ENCODE measurements at regions not wholly inside any gene's neighbourhood (a gene's known extent, or its start where the extent isn't known, plus 50 kb on each side); places are given as distances from the start of the nearest gene placed in this dataset.
A peak's percentile ranks its signal among the peaks of the same experiment; 100 is the strongest.

DNA sequence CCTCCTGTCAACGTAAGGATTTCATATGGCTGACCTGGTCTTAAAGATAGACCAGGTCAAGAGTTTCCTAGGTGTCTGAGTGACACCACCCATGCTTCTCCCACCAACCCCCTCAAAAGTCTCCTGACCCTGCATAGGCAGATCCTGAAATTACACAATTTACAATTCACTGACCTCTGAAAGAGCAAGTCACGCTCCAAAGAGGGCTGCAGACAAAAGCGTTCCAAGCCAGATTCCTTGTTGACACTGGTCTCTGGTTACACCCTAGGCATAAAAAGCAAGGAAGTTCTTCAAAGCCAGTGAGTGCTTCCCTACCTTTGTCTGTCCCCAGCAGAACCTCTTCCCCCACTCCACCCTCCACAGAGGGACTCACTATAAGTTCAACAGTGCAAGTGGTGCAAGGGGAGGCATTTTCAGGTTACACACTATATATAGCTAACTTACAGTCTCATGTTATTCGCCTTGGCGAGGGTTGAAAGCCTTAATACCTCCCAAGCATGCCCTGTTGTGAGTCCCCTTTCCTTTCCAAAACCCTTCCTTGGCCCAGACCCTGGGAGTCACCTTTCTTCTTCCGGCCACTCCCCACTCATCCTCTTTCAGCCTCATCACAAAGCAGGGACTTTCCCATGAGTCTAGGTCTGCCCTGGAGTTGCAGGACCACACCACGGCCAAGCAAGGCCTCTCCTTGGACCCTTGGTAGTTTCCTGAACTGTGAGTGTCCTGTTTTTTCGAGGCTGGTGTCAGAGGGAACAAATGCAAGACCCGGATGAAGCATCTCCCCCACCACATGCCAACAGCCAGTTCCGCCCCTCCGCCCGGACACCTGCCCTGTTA, 58.0 kb upstream of the KLF3 start:
- intact Hi-C loops (cut with DNase I) = loop anchor here in 1 of 10 donors (10.0 kb wide), 1 partner anchor 291 kb away; no protein-coding TSS in a partner anchor
- DNase-seq (no peak), ATAC-seq (peak in 1 of 8 donors; percentile 17)
- TF ChIP-seq, protein P1, sequence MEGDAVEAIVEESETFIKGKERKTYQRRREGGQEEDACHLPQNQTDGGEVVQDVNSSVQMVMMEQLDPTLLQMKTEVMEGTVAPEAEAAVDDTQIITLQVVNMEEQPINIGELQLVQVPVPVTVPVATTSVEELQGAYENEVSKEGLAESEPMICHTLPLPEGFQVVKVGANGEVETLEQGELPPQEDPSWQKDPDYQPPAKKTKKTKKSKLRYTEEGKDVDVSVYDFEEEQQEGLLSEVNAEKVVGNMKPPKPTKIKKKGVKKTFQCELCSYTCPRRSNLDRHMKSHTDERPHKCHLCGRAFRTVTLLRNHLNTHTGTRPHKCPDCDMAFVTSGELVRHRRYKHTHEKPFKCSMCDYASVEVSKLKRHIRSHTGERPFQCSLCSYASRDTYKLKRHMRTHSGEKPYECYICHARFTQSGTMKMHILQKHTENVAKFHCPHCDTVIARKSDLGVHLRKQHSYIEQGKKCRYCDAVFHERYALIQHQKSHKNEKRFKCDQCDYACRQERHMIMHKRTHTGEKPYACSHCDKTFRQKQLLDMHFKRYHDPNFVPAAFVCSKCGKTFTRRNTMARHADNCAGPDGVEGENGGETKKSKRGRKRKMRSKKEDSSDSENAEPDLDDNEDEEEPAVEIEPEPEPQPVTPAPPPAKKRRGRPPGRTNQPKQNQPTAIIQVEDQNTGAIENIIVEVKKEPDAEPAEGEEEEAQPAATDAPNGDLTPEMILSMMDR (IDR thresholded peaks at IDR 0.05) = no peak
- H3K27me3 ChIP-seq = no peaks in the 10 kb centered on the region
- no peak overlapping the region for H3K4me3 ChIP-seq
- no peaks in the 10 kb centered on the region for H3K9me3 ChIP-seq
- peaks cover 0 to 23% (median 0%) of the 10 kb centered on the region in 9 donors for H3K4me1 ChIP-seq
- 75 to 80% methylated on average over 12 of the region's 12 CpGs for WGBS, 2 donors
- H3K27ac ChIP-seq = no peak overlapping the region
- H3K36me3 ChIP-seq = no peaks in the 10 kb centered on the region

DNA sequence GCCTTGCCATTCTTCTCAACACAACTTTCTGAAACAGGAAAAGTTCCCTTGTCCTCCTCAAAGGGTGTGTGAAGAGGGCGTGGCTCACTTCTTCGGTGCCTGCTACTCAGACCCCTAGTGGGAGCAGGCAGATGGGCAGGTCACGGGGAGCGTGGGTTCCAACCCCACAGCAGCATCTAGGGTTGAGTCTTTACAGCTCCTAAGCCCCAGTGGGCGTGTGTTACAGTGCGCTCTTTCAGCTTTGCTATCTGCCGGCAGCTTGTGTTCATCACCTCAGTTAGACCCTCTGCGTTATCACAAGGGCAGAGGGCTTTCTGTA, 57.5 kb upstream of the KLF3 start:
- Histone ChIP-seq H3K4me3 (no peak overlapping the region), H3K27ac (no peak overlapping the region), H3K9me3 (no peaks in the 10 kb centered on the region), H3K4me1 (peaks cover 0 to 24% (median 0%) of the 10 kb centered on the region in 9 donors), H3K36me3 (no peaks in the 10 kb centered on the region), H3K27me3 (no peaks in the 10 kb centered on the region)
- intact Hi-C loops (cut with DNase I) = loop anchor here in 1 of 10 donors (10.0 kb wide), 1 partner anchor 292 kb away; no protein-coding TSS in a partner anchor
- WGBS, 2 donors = 89 to 90% methylated on average over 8 of the region's 8 CpGs
- TF ChIP-seq, protein P1 (IDR thresholded peaks at IDR 0.05) = no peak
- DNase-seq = no peak
- peak in 1 of 8 donors; percentile 67 for ATAC-seq

DNA sequence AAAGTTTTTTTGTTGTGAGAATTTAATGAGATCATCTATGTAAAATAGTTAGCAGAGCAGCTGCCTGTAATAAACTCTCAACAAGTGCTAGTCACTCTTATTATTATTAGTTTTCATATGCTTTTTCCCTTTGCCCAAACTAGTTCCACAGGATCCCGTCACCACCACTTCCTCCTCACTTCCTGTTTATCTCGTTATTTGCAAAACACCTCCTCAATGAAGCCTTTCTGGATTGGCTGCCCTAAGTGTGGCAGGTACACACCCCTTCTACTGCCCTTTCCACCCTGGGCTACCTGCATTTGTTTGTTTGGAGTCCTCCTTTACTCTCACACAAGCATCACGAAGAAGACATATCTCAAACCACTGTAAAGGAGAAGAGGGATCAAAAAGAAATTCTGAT, 54.4 kb upstream of the KLF3 start:
- WGBS, 2 donors = 68 to 88% methylated on average over 3 of the region's 3 CpGs
- H3K27ac ChIP-seq = no peak overlapping the region
- DNase-seq (no peak), ATAC-seq (no peak)
- H3K4me3 ChIP-seq = no peak overlapping the region
- intact Hi-C loops (cut with DNase I) = loop anchor here in 1 of 10 donors (10.0 kb wide), 1 partner anchor 295 kb away; no protein-coding TSS in a partner anchor
- H3K36me3 ChIP-seq = no peaks in the 10 kb centered on the region
- peaks cover 0 to 55% (median 5%) of the 10 kb centered on the region in 9 donors for H3K4me1 ChIP-seq
- TF ChIP-seq, protein P1 (IDR thresholded peaks at IDR 0.05) = no peak
- H3K27me3 ChIP-seq = no peaks in the 10 kb centered on the region
- no peaks in the 10 kb centered on the region for H3K9me3 ChIP-seq

DNA sequence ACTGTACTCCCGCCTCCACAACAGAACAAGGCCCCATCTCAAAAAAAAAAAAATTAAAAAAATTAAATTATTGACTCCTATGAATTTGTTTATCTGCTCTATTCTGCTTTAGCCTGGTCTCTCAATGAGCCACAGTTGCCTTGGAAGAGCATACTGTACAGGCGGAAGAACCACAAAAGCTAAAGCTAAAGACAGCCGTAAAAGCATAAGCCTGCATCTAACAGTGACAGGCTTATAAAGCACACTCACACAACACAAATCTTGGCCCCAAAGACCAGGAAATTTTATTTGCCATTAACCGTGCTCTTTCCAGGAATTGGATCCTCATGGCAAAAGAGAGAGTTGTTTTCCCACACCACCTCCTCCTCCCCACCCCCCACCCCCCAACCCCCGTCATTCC, 53.5 kb upstream of the KLF3 start:
- Histone ChIP-seq H3K4me1 (peaks cover 0 to 60% (median 5%) of the 10 kb centered on the region in 9 donors), H3K36me3 (no peaks in the 10 kb centered on the region), H3K27me3 (no peaks in the 10 kb centered on the region), H3K27ac (peak overlapping the region in 2 of 10 donors; percentile 15 to 71), H3K9me3 (no peaks in the 10 kb centered on the region), H3K4me3 (no peak overlapping the region)
- TF ChIP-seq, protein P1 (IDR thresholded peaks at IDR 0.05) = no peak
- intact Hi-C loops (cut with DNase I) = no loop called here
- 82 to 89% methylated on average over 5 of the region's 5 CpGs for WGBS, 2 donors
- ATAC-seq (no peak), DNase-seq (no peak)

Data from heart right ventricle (tissue), 16 donors.